ENCODE measurements at regions not wholly inside any gene's neighbourhood (a gene's known extent, or its start where the extent isn't known, plus 50 kb on each side); places are given as distances from the start of the nearest gene placed in this dataset.

DNA sequence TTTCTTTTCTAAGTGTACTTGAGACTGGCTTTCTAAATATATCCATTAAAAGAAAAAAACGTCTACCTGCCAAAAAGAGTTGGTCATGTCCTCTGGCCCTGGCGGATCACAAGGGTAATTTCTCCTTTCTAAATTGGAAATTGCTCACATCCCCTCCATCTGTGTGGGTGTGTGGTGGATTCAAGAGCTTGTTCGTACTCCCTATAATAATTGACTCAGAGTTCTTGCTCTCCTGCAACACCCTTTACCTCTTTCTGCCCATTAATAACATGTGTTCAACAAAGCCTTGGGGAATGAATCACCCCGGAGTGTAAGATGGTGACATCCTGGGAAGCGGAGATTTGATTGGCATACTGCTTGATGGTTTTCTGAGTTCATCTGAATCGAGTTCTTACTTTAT, 263.8 kb downstream of the ALDH8A1 start:
- 60 to 76% methylated on average over 4 to 6 of the region's 6 CpGs for WGBS, 2 donors (ENCODE audit: low coverage in 1 of 2)
- in situ Hi-C loops (cut with MboI; ENCODE audit: low pct_ligation_motif_present in 1 of 4, low pct_unique_long_range_greater_than_20kb in 1 of 4, low sequenced_read_pairs in 3 of 4): no loop called here

DNA sequence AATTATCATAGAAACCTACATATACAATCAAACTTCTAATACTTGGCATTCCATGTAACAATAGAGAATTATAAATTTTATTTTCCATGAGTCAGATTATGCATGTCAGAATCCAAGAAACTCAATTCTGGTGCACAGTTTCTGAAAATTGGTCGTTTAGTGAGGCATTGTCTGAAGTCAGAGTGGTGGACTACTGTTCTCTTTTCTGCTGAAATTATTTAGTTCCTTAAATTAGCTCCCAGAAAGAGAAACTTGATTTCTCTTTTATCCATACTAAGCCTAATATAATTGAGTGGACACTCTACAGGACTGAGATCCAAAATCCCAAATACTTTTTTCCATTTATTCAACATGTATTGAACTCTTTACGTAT, 265.5 kb downstream of the ALDH8A1 start:
- 70 to 72% methylated on average over 2 of the region's 2 CpGs for WGBS, 2 donors (ENCODE audit: low coverage in 1 of 2)
- H3K4me3 ChIP-seq: no peak overlapping the region
- no peak overlapping the region for H3K27ac ChIP-seq
- in situ Hi-C loops (cut with MboI; ENCODE audit: low pct_ligation_motif_present in 1 of 4, low pct_unique_long_range_greater_than_20kb in 1 of 4, low sequenced_read_pairs in 3 of 4) (no loop called here), intact Hi-C loops (cut with DNase I; ENCODE audit: low total_unique reads) (no loop called here)
- no peaks in the 10 kb centered on the region for H3K9me3 ChIP-seq
- DNase-seq: no peak
- no peaks in the 10 kb centered on the region for H3K36me3 ChIP-seq
- no peaks in the 10 kb centered on the region for H3K27me3 ChIP-seq
- H3K4me1 ChIP-seq: peaks cover 0 to 5% (median 0%) of the 10 kb centered on the region in 4 donors
- TF ChIP-seq POLR2AphosphoS5 (IDR thresholded peaks at IDR 0.05): no peak
- TF ChIP-seq, protein P1, sequence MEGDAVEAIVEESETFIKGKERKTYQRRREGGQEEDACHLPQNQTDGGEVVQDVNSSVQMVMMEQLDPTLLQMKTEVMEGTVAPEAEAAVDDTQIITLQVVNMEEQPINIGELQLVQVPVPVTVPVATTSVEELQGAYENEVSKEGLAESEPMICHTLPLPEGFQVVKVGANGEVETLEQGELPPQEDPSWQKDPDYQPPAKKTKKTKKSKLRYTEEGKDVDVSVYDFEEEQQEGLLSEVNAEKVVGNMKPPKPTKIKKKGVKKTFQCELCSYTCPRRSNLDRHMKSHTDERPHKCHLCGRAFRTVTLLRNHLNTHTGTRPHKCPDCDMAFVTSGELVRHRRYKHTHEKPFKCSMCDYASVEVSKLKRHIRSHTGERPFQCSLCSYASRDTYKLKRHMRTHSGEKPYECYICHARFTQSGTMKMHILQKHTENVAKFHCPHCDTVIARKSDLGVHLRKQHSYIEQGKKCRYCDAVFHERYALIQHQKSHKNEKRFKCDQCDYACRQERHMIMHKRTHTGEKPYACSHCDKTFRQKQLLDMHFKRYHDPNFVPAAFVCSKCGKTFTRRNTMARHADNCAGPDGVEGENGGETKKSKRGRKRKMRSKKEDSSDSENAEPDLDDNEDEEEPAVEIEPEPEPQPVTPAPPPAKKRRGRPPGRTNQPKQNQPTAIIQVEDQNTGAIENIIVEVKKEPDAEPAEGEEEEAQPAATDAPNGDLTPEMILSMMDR (IDR thresholded peaks at IDR 0.05): no peak
- no peak for TF ChIP-seq POLR2A (IDR thresholded peaks at IDR 0.05)
- no peak for TF ChIP-seq EP300 (IDR thresholded peaks at IDR 0.05; ENCODE audit: low read depth)

More for the DNA sequence above, 263.8 kb downstream of the ALDH8A1 start:
- intact Hi-C loops (cut with DNase I; ENCODE audit: low total_unique reads): no loop called here
- no peak for DNase-seq
- Histone ChIP-seq H3K9me3 (no peaks in the 10 kb centered on the region), H3K27ac (no peak overlapping the region), H3K4me1 (peaks cover 0 to 5% (median 0%) of the 10 kb centered on the region in 4 donors), H3K36me3 (no peaks in the 10 kb centered on the region), H3K27me3 (no peaks in the 10 kb centered on the region), H3K4me3 (no peak overlapping the region)
- TF ChIP-seq POLR2AphosphoS5 (IDR thresholded peaks at IDR 0.05) (no peak), EP300 (IDR thresholded peaks at IDR 0.05; ENCODE audit: low read depth) (no peak), POLR2A (IDR thresholded peaks at IDR 0.05) (no peak)
- TF ChIP-seq, protein P1 (IDR thresholded peaks at IDR 0.05): no peak

DNA sequence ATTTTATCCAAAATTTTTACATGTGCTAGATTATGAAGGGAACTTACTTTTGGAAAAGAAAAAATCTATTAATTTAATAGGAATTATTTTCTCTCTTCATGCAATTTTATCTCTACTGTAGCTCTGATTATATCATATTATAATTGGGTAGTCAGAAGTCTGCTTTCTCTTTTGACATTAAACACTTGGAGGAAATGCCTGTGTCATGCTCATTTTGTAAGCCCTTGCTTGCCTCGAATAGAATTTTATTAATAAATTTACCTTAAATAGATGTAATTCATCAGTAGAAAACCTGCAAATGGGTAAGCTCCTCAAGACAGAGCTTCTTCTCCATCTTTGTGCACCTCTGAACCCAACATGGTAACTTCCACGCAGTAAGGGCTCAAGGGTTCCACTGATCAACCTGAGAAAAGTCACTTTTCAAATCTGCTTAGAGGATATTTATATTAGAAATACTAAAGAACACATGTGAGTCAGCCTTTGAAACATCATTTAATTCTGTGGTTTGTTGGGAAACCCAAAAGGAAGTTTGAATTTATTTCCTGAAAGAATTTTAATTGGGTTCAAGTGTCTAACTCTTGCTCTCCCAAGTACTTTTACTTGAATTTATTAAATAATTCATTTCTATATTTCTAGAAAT, 266.0 kb downstream of the ALDH8A1 start:
- Histone ChIP-seq H3K4me3 (no peak overlapping the region), H3K27me3 (no peaks in the 10 kb centered on the region), H3K36me3 (no peaks in the 10 kb centered on the region), H3K4me1 (peaks cover 0 to 7% (median 2%) of the 10 kb centered on the region in 4 donors), H3K9me3 (no peaks in the 10 kb centered on the region), H3K27ac (no peak overlapping the region)
- no peak for DNase-seq
- in situ Hi-C loops (cut with MboI; ENCODE audit: low pct_ligation_motif_present in 1 of 4, low pct_unique_long_range_greater_than_20kb in 1 of 4, low sequenced_read_pairs in 3 of 4): no loop called here
- intact Hi-C loops (cut with DNase I; ENCODE audit: low total_unique reads): no loop called here
- TF ChIP-seq, protein P1 (IDR thresholded peaks at IDR 0.05): no peak
- no peak for TF ChIP-seq POLR2AphosphoS5 (IDR thresholded peaks at IDR 0.05)
- TF ChIP-seq EP300 (IDR thresholded peaks at IDR 0.05; ENCODE audit: low read depth): no peak
- TF ChIP-seq POLR2A (IDR thresholded peaks at IDR 0.05): no peak
- WGBS, 2 donors (ENCODE audit: low coverage in 1 of 2): 74 to 88% methylated on average over 2 of the region's 2 CpGs

DNA sequence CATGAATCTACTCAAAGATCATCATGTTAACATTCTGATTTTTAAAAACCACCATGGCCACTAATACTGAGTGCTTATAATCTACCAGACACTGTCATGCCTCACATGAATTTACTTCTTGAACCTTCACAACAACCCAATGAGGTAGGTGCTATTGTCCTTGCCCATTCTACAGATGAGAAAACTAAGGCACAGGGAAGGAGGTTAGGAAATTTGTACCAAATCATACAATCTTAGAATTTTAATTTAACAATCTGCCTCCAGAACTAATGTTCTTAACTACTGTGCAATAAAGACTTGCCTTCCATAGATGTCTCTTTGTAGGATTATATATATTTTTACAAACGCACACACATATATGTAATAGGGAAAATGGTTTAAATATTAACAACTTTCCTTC, 269.5 kb downstream of the ALDH8A1 start:
- DNase-seq: no peak
- H3K36me3 ChIP-seq: no peaks in the 10 kb centered on the region
- in situ Hi-C loops (cut with MboI; ENCODE audit: low pct_ligation_motif_present in 1 of 4, low pct_unique_long_range_greater_than_20kb in 1 of 4, low sequenced_read_pairs in 3 of 4): no loop called here
- 87 to 91% methylated on average over 1 of the region's 1 CpG for WGBS, 2 donors (ENCODE audit: low coverage in 1 of 2)
- intact Hi-C loops (cut with DNase I; ENCODE audit: low total_unique reads): no loop called here
- peaks cover 0 to 31% (median 8%) of the 10 kb centered on the region in 4 donors for H3K4me1 ChIP-seq
- no peak overlapping the region for H3K27ac ChIP-seq
- H3K9me3 ChIP-seq: no peaks in the 10 kb centered on the region
- TF ChIP-seq, protein P1 (IDR thresholded peaks at IDR 0.05): no peak
- TF ChIP-seq EP300 (IDR thresholded peaks at IDR 0.05; ENCODE audit: low read depth) (no peak), POLR2AphosphoS5 (IDR thresholded peaks at IDR 0.05) (no peak), POLR2A (IDR thresholded peaks at IDR 0.05) (no peak)
- no peaks in the 10 kb centered on the region for H3K27me3 ChIP-seq
- H3K4me3 ChIP-seq: no peak overlapping the region

All from transverse colon (tissue), 4 donors.